ENCODE measurements at regions not wholly inside any gene's neighbourhood (a gene's known extent, or its start where the extent isn't known, plus 50 kb on each side); places are given as distances from the start of the nearest gene placed in this dataset.
"Not testable (repeated sequence)": the region's sequence is repeated elsewhere in the genome, so short reads cannot be mapped to it uniquely, and the experiment has no call there.

GRCh38 chr6:27668442-27669294 is 195.8 kb upstream of the ZNF184 start:
- peak; percentile 39 for DNase-seq

GRCh38 chr6:27667657-27668441 is 194.9 kb upstream of the ZNF184 start:
- DNase-seq = no peak

- no peak for DNase-seq
These were observed 194.2 kb upstream of the ZNF184 start for GRCh38 chr6:27667016-27667656.

- no peak for DNase-seq
These were observed 189.9 kb upstream of the ZNF184 start for GRCh38 chr6:27662769-27663168.

GRCh38 chr6:27662212-27662611 is 189.3 kb upstream of the ZNF184 start:
- DNase-seq = not testable (repeated sequence)

- DNase-seq = not testable (repeated sequence)
These were observed 180.4 kb upstream of the ZNF184 start for GRCh38 chr6:27653143-27653825.

- no peak for DNase-seq
These were observed 178.4 kb upstream of the ZNF184 start for GRCh38 chr6:27651371-27651732.

- no peak for DNase-seq
These were observed 177.9 kb upstream of the ZNF184 start for GRCh38 chr6:27650620-27651370.

GRCh38 chr6:27644528-27644927 is 171.6 kb upstream of the ZNF184 start:
- no peak for DNase-seq

GRCh38 chr6:27642744-27643456 is 170.0 kb upstream of the ZNF184 start:
- DNase-seq = no peak

GRCh38 chr6:27635886-27636285 is 163.0 kb upstream of the ZNF184 start:
- DNase-seq = not testable (repeated sequence)

GRCh38 chr6:27633221-27633688 is 160.3 kb upstream of the ZNF184 start:
- DNase-seq = not testable (repeated sequence)

- no peak for DNase-seq
These were observed 158.7 kb upstream of the ZNF184 start for GRCh38 chr6:27631609-27631916.

- DNase-seq = no peak
These were observed 158.1 kb upstream of the ZNF184 start for GRCh38 chr6:27630727-27631608.

- no peak for DNase-seq
These were observed 151.9 kb upstream of the ZNF184 start for GRCh38 chr6:27624694-27625262.

- no peak for DNase-seq
These were observed 150.2 kb upstream of the ZNF184 start for GRCh38 chr6:27623103-27623502.

GRCh38 chr6:27619436-27619835 is 146.5 kb upstream of the ZNF184 start:
- no peak for DNase-seq

GRCh38 chr6:27617700-27618689 is 145.1 kb upstream of the ZNF184 start:
- no peak for DNase-seq
